ENCODE measurements at regions not wholly inside any gene's neighbourhood (a gene's known extent, or its start where the extent isn't known, plus 50 kb on each side); places are given as distances from the start of the nearest gene placed in this dataset.
"Not testable (repeated sequence)": the region's sequence is repeated elsewhere in the genome, so short reads cannot be mapped to it uniquely, and the experiment has no call there.

DNA sequence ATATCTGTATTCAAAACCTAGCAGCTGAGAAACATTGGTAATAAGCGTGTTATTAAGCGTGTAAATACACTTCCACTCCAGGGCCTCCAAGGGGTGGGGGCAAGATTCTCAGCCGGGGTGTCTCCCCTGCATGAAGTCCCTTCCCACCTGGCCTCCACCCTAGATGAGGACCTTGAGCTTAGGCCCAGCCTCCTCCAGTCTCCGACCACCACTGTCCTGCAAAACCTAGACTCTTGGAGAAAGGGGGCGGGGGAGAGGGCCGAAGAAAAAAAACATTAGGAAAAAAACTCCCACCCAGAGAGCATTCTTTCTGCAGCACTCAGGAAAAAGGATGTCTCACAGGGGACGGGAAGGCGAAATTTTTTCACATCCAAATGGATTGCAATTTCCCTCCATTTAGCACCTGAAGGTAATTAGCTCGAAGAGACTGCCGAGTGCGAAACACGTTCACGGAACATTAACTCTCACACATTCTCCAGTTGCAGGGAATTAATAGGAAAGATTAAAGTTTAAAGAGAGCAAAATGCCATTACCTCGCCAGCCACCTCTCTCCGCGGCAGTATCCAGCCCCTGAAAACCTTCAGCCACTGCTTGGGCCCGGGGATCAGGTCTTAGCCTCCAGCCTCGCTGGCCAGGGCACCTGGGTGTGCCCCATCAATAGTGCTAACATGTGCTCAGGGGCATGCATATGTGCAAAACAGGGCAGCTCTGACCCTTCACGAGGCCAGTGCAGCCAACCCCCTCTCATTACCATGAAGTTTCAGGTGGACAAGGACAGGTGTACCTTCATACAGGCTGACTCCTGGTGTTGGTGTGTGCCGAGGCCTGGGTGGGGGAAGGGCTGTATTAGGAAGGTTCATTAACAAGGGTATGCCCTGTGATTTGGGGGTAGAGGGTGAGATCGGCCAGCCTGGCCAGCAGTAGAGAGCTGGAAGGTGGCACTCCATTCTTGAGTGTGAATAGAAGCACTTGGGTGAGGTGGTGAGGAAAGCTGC lies 77.2 kb downstream of the HIF1AN start:
- no peak for DNase-seq

DNA sequence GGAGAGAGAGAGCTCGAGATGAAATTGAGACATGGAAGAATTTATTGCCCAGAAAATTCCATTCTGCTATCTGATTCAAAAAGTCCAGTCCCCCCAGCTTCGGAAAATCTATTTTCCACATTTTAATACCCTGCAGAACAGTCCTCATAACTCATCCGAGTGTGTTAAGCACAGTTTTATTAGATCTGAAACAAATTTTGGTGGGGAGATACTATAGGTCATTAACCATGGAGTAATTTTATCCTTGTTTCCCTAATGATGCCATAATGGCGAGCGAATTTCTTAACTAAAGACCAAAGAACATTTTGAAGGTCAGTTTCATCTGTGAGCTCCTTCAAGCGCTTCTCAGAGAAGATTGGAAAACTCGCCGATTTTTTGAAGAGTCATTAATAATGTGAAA lies 78.1 kb downstream of the HIF1AN start:
- DNase-seq: no peak

DNA sequence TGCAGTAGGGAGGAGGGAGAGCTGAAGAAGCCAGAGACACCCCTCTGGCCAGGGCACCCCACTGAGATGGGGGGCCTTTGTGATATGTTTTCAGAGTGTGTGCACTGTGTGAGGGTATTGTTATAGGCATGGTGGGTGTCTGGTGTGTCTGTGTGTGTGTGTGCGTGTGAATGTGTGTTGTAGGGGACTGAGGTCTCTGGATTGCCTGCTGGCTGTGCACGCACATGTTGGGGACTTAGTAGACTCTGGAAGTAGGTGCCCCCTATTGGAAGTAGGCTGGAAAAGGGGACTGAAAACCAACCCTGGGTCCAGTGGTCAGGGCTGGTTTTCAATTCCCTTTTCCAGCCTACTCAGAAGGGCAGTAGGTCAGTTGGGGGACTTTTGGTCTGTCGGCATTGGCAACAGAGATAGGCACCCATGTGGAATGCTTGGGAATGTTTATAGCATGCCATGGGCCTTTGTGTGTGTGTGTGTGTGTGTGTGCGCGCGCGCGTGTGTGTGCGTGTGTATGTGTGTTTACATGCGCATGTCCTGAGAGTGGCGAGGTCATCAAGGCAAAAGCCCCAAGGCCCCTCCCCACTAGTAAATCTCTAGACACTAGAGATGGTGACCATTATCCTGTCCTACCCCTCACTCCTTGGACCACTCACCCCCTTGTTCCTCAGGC lies 78.8 kb downstream of the HIF1AN start:
- no peak for DNase-seq

DNA sequence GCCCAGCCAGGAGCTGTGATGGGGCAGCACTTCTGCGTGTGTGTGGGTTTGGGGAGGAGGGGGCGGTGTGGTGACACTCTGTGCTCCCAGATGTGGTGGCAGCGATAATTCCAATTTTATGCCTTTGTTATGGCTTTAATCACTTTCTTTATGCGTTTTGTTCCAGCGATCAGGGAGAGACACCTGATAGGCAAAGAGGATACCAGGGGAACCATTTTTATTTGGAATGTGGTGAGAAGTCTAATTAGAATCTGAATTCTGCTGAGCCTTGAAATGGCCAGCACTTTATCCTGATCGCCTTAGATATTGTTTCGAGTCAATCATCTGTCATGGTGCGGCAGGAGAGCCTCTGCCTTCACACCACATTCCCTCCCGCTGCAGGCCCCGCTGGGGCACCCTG lies 79.5 kb downstream of the HIF1AN start:
- no peak for DNase-seq

DNA sequence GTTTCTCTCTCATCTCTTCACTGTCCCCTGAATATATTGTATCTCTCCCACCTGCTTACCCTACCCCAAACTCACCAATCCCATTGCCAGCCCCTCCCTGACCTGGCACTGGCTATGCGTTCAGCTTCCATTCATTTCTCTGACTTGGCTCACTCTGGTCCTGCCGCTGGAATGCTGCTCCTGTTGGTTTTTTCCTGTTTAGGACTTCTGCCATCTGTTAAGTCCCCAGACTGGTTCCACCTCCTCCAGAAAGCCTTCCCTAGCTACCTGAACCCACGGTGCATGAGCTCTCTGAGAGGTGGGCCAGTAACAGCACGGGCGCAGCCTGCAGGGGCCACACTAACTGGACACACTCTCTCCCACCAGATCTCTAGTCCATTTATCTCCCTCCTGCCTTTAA lies 80.2 kb downstream of the HIF1AN start:
- DNase-seq: no peak

DNA sequence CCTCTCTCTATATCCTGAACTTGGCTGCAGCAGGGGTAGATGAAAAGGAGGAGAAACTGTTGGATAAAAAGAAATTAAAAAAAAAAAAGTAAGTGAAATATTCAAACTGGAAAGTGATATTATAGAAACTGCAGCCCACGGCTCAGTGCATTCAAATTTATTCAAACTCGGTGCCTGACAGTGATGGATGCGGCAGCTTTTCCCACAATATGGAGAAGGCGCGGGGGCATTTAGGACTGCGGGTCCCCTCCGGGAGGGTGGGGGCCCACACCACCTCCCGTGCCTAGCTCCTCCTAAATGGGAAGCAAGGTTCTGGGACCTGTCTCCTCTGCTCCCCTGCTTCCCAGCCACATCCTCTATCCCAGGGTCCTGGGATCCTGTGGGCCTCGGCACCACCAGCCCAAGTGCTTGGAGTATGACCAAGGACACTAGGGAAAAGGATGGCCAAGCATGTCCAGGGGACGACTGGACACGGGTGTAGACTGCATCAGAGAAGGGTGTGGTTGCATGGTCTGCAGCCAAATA lies 82.4 kb downstream of the HIF1AN start:
- DNase-seq: no peak

DNA sequence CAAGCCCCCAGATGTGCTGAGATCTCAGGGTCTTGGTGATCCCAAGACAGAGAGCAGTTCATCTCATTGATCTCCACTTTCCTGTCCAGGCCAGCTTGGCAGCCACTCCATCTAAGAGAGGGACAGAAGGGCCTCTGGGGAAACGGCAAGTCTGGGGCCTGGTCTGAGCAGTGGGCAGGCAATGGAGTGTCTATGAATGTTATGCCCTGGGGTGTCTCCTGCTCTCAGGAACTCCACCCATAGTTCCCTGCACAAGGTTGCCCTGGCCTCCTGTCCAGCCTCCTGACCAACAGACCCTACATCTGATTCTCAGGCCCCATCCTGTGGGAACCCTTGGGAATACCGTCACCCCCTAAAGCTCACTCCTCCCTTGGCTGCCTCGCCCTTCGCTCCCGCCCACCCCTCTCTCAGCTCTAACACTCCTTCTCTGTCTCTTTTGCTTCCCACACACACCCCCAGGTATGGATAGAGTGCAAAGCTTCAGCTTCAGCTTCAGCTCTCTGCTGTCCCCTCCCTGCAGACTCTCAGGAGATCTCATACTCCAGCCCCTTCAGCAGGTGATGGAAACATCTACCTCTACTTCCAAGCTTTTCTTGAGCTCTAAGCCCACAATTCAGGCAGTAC lies 83.0 kb downstream of the HIF1AN start:
- no peak for DNase-seq

DNA sequence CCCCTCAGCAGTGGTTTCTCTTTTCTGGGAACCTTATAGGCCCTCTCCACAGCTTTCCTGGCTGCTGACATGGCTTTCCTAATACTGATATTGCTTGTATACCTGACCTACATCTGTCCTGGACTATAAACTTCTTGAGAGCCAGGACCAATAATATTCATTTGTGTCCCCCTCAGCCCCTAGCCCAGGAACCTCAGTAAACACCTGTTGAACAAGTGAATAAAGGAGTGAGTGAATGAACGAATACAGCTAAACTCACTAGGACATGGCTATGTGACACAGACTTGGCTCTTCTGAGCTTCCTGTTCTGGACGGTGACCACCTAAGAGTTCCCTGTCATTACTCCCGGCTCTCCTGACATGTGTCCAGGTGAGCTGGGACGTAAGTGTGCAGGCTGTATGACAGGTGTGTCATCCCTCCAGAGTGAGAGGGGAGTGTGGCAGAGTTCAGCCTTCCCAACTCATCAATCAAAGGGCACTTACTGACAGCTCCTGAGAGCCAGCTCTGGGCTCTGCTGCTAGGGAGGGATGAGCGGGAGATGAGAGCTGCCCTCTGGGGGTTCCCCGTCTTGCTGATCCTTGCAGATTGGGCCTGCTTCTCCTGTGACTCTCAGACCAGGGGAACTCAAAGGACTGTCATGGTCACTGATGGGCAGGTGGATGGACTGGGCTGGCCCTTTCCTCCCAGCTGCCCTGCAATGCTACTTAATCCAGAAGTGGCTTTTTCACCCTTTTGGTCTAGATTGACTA lies 84.5 kb downstream of the HIF1AN start:
- DNase-seq: no peak

DNA sequence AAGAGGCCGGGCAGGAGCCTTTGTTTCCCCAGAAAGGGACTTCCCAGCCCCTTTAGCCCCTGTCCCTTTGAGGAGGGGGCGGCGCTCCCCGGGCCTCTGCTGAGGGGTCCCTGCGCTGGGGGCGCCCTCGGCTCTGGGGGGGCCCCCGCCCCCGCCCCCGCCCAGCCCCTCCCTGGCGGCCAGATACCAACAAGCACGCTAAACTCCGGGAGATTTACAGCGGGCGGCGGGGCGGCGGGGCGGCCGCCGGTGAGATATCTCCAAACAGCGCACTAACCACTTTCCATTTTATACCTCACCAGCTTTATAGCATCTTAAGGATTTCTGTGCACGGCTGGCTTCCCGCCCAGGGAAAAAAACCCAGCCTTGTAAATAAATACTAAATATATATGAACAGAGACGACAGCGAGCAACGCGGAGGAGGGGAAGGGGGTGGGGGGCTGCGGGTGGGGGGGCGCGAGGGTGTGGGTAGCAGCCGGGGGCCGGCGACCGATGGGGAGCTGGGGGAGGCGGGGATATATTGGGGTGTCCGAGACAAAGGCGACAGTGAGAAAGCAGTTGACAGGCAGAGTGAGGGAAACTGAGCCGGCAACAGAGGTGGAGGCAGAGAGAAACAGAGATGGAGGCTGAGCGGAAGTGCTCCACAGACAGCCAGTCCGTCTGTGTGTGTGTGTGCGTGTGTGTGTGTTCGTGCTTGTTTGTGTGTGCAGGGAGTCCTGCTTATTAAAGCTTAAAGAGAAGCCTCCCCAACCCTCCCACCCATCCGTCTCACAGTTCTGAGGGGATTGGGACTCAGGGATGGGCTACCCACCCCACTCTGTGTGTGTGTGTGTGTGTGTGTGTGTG lies 85.8 kb downstream of the HIF1AN start:
- DNase-seq: no peak

DNA sequence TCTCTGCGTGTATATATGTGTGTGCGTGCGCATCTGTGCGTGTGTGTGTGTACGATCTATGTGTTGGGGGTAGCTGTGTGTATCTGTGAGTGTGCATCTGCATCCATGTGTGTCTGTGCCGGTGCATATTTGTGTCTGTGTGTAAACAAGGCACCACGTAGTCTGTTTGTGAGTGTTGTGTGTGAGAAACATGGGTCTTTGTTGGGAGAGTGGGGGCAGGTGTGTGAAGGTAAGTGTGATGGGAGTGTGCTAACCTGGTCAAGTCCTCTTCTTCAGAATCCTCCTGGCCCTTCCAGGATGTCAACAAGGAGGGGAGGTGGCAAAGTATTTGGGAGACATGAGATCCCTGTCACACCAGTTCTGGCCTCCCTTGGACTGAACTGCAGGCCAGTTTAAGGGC lies 87.2 kb downstream of the HIF1AN start:
- DNase-seq: no peak

DNA sequence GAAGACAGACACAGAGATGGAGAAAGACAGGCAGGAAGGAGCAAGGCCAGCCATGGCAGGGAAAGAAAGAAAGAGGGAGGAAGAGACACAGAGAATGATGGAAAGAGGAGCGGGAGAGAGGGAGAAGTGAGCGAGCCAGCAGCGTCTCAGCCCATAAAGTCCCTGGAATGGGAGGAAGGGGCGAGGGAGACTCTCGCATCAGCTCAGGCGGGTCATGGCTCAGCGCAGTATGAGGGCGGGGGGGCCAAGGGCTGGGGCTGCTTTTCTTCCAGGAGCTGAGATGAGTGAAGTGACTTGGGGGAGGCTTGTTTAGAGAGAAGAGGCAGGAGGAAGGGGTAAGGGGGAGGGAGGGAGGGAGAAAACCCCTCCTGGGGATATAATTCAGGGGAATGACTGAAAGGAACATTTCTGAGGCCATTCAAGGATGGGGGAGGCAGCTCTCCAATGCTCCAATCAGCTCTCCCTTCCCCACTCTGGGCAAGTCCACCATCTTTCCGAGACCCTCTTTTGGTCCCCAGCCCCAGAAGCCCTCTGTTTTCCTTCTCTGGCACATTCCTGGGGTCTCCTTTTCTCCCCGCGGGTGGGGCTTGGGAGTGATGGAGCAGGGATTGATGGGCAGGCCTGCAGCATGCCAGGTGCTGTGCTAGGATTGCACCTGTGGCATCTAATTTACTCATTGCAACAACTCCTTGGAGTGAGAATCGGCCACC lies 87.9 kb downstream of the HIF1AN start:
- no peak for DNase-seq

DNA sequence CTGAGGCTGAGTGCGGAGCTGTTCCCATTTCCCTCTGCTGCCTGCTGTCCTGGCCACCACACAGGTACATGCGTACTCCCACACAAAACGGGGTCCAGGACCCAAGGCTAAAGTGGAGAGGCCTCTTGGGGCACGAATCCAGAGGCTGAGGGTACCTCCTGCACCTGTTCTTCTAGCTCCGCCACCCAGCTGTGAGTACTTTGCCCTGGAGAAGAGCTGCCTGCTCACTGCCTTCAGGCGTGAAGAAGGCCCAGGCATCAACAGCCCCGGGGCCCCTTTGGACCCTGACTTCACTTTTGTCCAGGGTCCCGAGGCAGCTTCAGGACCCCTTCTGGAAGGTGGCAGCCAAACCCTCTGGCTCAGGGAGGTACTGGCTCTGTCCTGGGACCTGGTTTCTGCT lies 88.6 kb downstream of the HIF1AN start:
- DNase-seq: no peak

DNA sequence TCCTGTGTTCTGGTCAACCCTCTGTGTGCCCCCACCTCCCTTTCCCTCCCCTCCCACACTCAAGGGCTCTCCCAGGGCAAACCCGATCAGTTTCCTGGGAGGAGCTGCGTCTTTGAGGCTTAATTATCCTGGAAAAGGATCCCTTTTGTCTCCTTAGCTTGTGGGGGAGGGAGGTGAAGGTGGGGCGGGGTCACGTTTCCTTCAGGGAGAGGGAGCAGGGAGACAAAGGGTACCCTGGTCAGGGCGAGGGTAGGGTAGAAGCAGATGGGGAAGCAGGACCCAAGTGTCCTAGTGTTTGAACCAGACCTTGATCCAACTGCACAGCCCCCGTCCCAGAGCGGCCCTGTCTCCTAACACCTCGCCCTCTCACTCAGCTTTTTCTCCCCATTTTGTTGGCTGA lies 90.1 kb downstream of the HIF1AN start:
- DNase-seq: no peak

DNA sequence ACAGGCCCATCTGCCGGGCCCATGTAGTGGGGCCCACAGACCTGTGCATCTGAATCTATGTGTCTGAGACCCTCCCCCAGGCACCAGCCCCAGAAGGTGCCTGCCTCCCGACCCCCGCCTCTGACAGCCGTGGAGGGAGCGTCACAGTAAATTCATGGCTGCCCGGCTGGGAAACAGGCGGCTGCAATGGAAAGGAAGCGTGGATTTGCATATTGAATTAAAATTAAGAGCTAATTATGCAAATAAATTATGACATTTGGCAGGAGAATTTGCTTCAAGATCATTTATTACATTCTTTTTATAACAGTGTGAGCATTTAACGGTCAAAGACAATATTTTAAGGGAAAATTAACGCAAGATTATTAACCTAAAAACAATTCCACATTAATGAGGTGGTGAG lies 92.3 kb downstream of the HIF1AN start:
- DNase-seq: no peak

DNA sequence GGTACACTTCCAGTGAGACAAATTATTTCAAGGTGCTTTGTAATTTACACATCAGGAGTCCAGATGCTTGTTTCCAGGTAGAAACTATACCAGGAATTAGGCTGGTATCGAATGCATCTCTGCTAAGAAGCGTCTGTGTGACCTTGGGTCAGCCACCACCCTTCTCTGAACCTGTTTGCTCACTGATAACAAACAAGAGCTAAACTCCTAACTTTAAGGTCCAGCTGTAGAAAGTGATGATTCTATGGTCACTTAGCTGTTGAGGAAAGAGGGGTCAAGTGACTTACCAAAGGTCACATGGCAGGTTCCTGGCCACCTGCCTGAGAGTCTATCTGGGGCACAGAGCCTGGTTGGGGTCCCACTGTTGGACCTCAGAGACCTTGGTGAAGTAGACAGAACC lies 95.4 kb downstream of the HIF1AN start:
- no peak for DNase-seq

DNA sequence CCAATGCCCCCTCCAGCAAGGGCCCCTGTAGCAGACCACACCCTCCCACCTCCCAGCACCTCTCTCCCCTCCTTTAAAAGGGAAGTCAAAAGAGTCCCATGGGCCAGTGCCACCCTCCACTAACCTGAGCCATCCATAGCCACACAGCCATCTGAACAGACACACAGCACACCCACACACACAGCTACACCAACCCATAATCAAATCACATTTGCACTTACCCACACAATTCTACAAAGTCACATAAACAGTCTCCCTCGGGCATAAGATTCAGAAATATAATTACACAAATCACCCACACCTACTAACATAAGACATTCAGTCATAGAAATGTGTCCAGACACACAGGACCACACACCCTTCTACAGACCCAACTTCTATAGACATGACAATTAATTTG lies 96.3 kb downstream of the HIF1AN start:
- DNase-seq: no peak

DNA sequence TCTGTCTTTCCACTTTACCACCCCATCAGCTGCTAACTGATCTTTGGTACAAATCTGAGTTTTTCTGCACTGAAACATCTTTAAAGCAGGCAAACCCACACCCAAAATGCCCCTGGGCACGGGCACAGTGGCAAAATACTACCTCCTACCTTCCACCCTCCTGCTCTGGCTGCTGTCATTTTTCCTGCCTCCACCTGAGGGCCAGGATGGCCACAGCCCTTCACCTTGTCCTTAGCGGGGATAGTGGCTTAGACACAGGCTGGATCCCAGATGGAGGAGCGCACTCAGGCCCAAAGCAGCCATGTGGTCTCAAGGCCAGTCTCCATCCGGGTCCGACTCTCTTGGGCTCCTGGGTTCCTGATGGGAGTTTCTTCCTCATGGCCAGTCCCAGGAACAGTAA lies 98.3 kb downstream of the HIF1AN start:
- DNase-seq: no peak

DNA sequence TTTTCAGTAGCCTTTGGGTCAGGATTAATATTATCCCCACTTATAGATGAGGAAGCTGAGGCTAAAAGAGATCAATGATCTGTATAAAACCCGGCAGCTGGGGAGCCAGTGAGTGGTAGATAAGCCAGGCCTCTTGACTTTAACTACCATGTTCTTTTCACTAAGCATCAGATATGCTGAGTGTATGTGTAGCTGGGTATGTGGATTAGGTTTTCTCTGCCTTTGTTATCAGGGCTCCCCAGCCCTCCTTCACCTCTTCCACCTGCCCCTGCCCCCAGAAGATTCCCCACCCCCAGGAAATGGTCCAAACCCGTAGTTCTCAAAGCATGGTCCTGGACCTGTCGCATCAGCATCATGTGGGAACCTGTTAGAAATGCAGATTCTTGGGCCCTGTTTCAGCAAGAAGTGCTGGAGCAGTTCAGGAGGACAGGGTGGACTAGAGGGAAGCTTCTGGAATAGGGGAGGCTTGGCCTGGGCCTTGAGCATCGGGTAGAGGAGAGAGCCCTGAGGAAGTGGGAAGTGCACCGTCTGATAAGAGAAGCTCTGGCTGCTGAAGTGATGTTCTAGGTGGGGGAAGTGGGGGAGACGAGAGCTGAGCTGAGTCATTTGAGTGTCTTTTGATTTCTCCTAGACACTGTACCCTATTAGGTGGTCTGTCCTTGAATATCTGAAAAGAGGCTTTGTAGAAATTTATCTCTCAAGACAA lies 101.3 kb downstream of the HIF1AN start:
- DNase-seq: no peak

DNA sequence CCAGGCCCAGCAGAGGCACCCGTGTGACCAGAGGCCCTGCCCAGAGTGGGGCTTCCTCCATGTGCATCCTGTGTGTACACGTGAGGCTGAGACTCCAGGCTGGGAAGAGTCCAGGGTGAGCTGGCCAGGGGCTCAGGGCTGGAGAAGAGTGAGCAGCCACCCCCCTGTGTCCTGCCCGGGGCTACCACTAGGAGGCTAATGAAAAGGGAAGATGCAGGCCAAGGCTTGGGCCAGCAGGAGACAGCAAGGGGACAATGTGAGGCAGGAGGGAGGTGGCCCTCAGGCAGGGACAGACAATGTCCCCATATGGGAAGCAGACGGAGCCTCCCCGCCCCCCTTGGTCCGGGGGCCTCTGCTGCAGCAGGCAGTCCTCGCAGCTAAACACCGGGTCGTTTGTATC lies 102.0 kb downstream of the HIF1AN start:
- no peak for DNase-seq

DNA sequence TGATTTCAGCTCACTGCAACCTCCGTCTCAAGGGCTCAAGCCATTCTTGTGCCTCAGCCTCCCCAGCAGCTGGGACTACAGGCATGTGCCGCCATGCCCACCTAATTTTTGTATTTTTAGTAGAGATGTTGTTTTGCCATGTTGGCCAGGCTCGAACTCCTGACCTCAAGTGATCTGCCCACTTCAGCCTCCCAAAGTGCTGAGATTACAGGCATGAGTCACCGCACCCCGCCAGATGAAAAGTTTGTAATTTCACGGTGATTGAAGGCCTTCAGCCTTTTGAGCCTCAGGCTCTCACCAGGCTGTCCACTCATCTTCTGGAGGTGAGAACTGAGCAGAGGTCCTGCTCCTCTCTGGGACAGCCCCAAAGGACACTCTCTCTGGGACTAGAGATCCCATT lies 103.2 kb downstream of the HIF1AN start:
- DNase-seq: not testable (repeated sequence)

All from NCI-H2171 treated with DMSO at 0.1 percent for 48 hours (cell line).